Caco-2 (cell line): ENCODE measurements at regions not wholly inside any gene's neighbourhood (a gene's known extent, or its start where the extent isn't known, plus 50 kb on each side); places are given as distances from the start of the nearest gene placed in this dataset.

Experiments used
- BruUV-seq: library from RNA; stranded (reverse); fragments of 400-500 nt; replicated peaks from 2 replicates; lab custom pipeline; 2021; lab: Mats Ljungman, UMichigan
- CTCF ChIA-PET: fragments of 300-600 bp; sonication (Branson Sonifier 250); formaldehyde crosslinking; loops from one replicate; lab custom pipeline; 2022; ENCODE audit warnings: antibody characterized with exemption; lab: Charles Lee
- POLR2A ChIA-PET: fragments of 300-600 bp; sonication (Branson Sonifier 250); formaldehyde crosslinking; loops from one replicate; lab custom pipeline; 2022; ENCODE audit warnings: antibody characterized with exemption; lab: Charles Lee
- DNase-seq, 2 experiments: peaks; one replicate each; pipeline versions ENCODE4 v3.0.0 to v3.0.0-alpha.2; 2020 to 2022
- H3K27me3 ChIP-seq: replicated peaks from 2 replicates; pipeline ENCODE4 v1.6.0; 2011; ENCODE audit warnings: low read length; ENCODE audit not compliant: control insufficient read depth, insufficient read depth
- H3K36me3 ChIP-seq: 2 replicates; pipeline ENCODE4 v1.5.1; 2011; ENCODE audit warnings: low read length; ENCODE audit not compliant: control insufficient read depth, insufficient read depth
- H3K4me1 ChIP-seq: fragments of 250-450 bp; sonication (Bioruptor Pico); 2 replicates; pipeline ENCODE4 v1.5.1; 2020; ENCODE audit warnings: mild to moderate bottlenecking
- H3K4me3 ChIP-seq: 2 replicates; pipeline ENCODE4 v1.5.1; 2011; ENCODE audit warnings: low read depth, mild to moderate bottlenecking, control low read depth, low read length
- H3K9me3 ChIP-seq: fragments of 250-450 bp; sonication (Bioruptor Pico); 2 replicates; pipeline ENCODE4 v1.5.1; 2020; ENCODE audit warnings: mild to moderate bottlenecking, moderate library complexity
- H3K27ac Mint-ChIP-seq: one replicate; pipeline ENCODE4 v1.8.0; 2022; ENCODE audit warnings: mixed read lengths; ENCODE audit not compliant: unreplicated experiment
- H3K27me3 Mint-ChIP-seq: one replicate; pipeline ENCODE4 v1.8.0; 2022; ENCODE audit warnings: mixed read lengths; ENCODE audit not compliant: insufficient read depth, unreplicated experiment
- H3K36me3 Mint-ChIP-seq: one replicate; pipeline ENCODE4 v1.8.0; 2022; ENCODE audit warnings: mild to moderate bottlenecking, mixed read lengths; ENCODE audit not compliant: insufficient read depth, unreplicated experiment
- H3K4me1 Mint-ChIP-seq: one replicate; pipeline ENCODE4 v1.8.0; 2022; ENCODE audit warnings: low read depth, mixed read lengths; ENCODE audit not compliant: unreplicated experiment
- H3K4me3 Mint-ChIP-seq: one replicate; pipeline ENCODE4 v1.8.0; 2022; ENCODE audit warnings: mild to moderate bottlenecking, moderate library complexity, mixed read lengths; ENCODE audit not compliant: unreplicated experiment
- H3K9me3 Mint-ChIP-seq: one replicate; pipeline ENCODE4 v1.8.0; 2022; ENCODE audit warnings: mixed read lengths; ENCODE audit not compliant: unreplicated experiment
- intact Hi-C: fragments of 100-400 bp; cut with micrococcal nuclease; formaldehyde crosslinking; loops from one replicate; pipeline ENCODE4 v1.10.0; 2022; ENCODE audit not compliant: unreplicated experiment
- TF ChIP-seq, protein P1 (sequence below), 2 experiments: fragments of 200-600 bp in 1 of 2; IDR thresholded peaks; 1 replicate in 1 of 2; 2 replicates in 1 of 2; pipeline versions ENCODE4 v1.5.1 to v1.8.0; 2011 to 2022; ENCODE audit warnings: antibody characterized with exemption in 1 of 2, control low read depth in 1 of 2, inconsistent platforms in 1 of 2, low read depth in 1 of 2, low read length in 1 of 2, mild to moderate bottlenecking in 1 of 2, moderate library complexity in 1 of 2; ENCODE audit not compliant: insufficient read depth in 1 of 2, severe bottlenecking in 1 of 2, unreplicated experiment in 1 of 2

DNA sequence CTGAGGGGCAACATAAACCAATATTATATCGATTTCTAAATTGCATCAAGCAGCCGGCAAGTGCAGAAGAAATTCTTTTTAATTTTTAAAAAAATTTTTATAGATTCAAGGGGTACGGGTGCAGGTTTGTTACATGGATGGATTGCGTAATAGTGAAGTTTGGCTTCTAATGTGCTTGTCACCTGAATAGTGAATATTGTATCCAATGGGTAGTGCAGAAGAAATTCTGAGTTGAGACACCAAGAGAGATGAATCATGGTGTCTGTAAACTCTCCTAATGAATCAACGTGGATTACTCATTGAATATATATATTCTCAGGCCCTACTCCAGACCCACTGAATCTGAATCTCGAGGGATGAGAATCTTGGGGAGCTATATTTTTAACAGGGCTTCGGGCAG, 253.7 kb upstream of the FOXD3 start:
- intact Hi-C loops: no loop called here
- BruUV-seq: no TSS peak
- DNase-seq: no peak
- Histone ChIP-seq H3K4me3 (no peak overlapping the region), H3K27me3 (no peaks in the 10 kb centered on the region; the same call in 1 of the 2 replicates), H3K4me1 (no peaks in the 10 kb centered on the region), H3K36me3 (no peaks in the 10 kb centered on the region), H3K9me3 (no peaks in the 10 kb centered on the region)
- POLR2A ChIA-PET: no interaction called here
- CTCF ChIA-PET: no interaction called here
- H3K27ac Mint-ChIP-seq: no peak overlapping the region
- H3K9me3 Mint-ChIP-seq: no peaks in the 10 kb centered on the region
- no peaks in the 10 kb centered on the region for H3K36me3 Mint-ChIP-seq
- no peaks in the 10 kb centered on the region for H3K4me1 Mint-ChIP-seq
- TF ChIP-seq, protein P1, sequence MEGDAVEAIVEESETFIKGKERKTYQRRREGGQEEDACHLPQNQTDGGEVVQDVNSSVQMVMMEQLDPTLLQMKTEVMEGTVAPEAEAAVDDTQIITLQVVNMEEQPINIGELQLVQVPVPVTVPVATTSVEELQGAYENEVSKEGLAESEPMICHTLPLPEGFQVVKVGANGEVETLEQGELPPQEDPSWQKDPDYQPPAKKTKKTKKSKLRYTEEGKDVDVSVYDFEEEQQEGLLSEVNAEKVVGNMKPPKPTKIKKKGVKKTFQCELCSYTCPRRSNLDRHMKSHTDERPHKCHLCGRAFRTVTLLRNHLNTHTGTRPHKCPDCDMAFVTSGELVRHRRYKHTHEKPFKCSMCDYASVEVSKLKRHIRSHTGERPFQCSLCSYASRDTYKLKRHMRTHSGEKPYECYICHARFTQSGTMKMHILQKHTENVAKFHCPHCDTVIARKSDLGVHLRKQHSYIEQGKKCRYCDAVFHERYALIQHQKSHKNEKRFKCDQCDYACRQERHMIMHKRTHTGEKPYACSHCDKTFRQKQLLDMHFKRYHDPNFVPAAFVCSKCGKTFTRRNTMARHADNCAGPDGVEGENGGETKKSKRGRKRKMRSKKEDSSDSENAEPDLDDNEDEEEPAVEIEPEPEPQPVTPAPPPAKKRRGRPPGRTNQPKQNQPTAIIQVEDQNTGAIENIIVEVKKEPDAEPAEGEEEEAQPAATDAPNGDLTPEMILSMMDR (IDR thresholded peaks at IDR 0.05; ENCODE audit: insufficient read depth in 1 of 2, low read depth in 1 of 2, low read length in 1 of 2, severe bottlenecking in 1 of 2, unreplicated experiment in 1 of 2): no peak
- no peak overlapping the region for H3K4me3 Mint-ChIP-seq
- peaks cover 3% of the 10 kb centered on the region for H3K27me3 Mint-ChIP-seq

DNA sequence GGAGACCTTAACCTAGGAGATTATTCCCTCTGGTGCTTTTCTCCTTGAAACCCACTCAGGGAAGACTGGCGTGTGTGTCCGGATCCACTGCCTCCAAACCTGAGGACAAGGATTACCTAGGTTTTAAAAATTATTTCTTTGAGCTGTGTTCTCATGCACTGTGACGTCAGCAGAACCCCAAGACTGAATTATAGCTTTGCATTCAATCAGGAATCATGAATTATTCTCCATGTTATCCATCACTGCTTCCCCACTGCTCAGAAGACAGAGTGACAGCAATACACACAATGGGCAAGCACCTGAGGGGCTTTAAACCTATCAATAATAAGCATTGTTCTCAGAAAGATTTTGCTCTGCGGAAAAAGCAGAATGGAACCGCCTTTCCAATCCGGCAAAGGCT, 253.2 kb upstream of the FOXD3 start:
- no peak overlapping the region for H3K4me3 ChIP-seq
- CTCF ChIA-PET: no interaction called here

DNA sequence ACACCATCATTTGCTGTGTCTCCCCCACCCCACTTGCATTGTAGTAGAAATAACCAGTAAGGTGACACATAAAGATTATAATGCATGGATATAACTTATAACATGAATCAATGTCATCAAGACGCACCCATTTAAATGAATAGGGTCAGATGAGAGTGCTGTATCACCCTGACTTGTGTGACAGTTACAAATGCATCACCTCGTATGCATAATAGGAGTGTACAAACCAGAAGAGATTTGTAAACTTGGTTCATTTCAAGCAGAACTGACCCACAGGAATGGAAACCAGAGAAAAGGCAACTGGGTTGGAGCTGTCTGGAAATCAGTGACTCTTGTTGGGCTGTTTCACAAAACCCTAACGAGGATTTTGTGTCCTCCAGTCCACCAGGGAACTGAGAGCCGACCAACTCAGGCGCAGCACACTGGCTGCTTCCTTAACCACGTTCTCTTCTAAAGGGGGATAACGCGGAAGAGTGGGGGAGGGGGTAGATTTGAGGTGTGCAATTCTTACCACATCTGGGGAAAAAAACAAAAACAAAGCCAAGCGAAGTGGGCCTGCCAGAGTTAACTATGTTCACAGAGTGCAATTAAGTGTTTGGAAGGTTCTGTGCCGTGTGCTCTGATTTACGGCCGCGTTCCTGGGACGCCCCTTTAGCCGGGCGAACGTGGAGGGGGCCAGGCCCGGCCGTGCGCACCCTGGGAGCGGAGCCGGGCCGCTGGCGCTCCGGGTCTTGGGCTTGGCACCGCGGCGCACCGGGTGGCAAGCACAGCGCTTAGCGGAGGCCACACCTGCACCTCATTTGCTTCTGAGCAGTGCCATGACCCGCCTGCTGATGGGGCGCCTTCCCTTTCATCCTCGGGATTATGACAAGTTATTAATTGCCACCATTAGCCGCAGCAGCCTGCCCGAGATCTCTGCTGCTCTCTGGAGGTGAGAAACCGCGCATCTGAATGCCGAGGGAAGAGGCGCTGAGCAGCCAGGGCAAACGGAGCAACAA, 248.8 kb upstream of the FOXD3 start:
- TF ChIP-seq, protein P1 (IDR thresholded peaks at IDR 0.05; ENCODE audit: insufficient read depth in 1 of 2, low read depth in 1 of 2, low read length in 1 of 2, severe bottlenecking in 1 of 2, unreplicated experiment in 1 of 2): no peak
- CTCF ChIA-PET: no interaction called here

More for the DNA sequence above, 253.2 kb upstream of the FOXD3 start:
- no peak for DNase-seq
- Histone ChIP-seq H3K9me3 (no peaks in the 10 kb centered on the region), H3K27me3 (no peaks in the 10 kb centered on the region; the same call in none of the 2 replicates), H3K4me1 (no peaks in the 10 kb centered on the region), H3K36me3 (no peaks in the 10 kb centered on the region)
- POLR2A ChIA-PET: no interaction called here
- intact Hi-C loops: no loop called here
- TF ChIP-seq, protein P1 (IDR thresholded peaks at IDR 0.05; ENCODE audit: insufficient read depth in 1 of 2, low read depth in 1 of 2, low read length in 1 of 2, severe bottlenecking in 1 of 2, unreplicated experiment in 1 of 2): no peak
- Mint-ChIP-seq H3K36me3 (no peaks in the 10 kb centered on the region), H3K4me3 (no peak overlapping the region), H3K9me3 (no peaks in the 10 kb centered on the region), H3K27me3 (peaks cover 3% of the 10 kb centered on the region), H3K27ac (no peak overlapping the region), H3K4me1 (no peaks in the 10 kb centered on the region)
- BruUV-seq: no TSS peak

More for the DNA sequence above, 248.8 kb upstream of the FOXD3 start:
- Histone ChIP-seq H3K4me1 (no peaks in the 10 kb centered on the region), H3K27me3 (no peaks in the 10 kb centered on the region; the same call in none of the 2 replicates), H3K4me3 (no peak overlapping the region), H3K36me3 (no peaks in the 10 kb centered on the region), H3K9me3 (no peaks in the 10 kb centered on the region)
- no peak overlapping the region for H3K4me3 Mint-ChIP-seq
- peak in 1 of 2 experiments; percentile 16 for DNase-seq
- POLR2A ChIA-PET: no interaction called here
- H3K36me3 Mint-ChIP-seq: no peaks in the 10 kb centered on the region
- H3K27me3 Mint-ChIP-seq: peaks cover 13% of the 10 kb centered on the region
- no TSS peak for BruUV-seq
- intact Hi-C loops: no loop called here
- H3K27ac Mint-ChIP-seq: no peak overlapping the region
- no peaks in the 10 kb centered on the region for H3K4me1 Mint-ChIP-seq
- H3K9me3 Mint-ChIP-seq: peaks cover 9% of the 10 kb centered on the region
